HFF-Myc (cell line): ENCODE measurements at regions not wholly inside any gene's neighbourhood (a gene's known extent, or its start where the extent isn't known, plus 50 kb on each side); places are given as distances from the start of the nearest gene placed in this dataset.

Experiments used
- DNase-seq: peaks from one replicate; pipeline ENCODE4 v3.0.0-alpha.2; 2011; ENCODE audit warnings: low read depth; ENCODE audit errors: extremely low read depth
- H3K4me3 ChIP-seq: replicated peaks from 2 replicates; pipeline ENCODE4 v1.5.1; 2011; ENCODE audit warnings: low read depth, mild to moderate bottlenecking, control low read depth, low read length
- CTCF ChIP-seq: IDR thresholded peaks from 2 replicates; pipeline ENCODE4 v1.5.1; 2012; ENCODE audit warnings: mild to moderate bottlenecking, low read depth, low read length, control low read depth; ENCODE audit errors: missing control alignments

- H3K4me3 ChIP-seq: no peak overlapping the region
- no peak for DNase-seq
- TF ChIP-seq CTCF: no peak
Observed at GRCh38 chr6:169972736-169973135, 221.3 kb downstream of the ERMARD start.

- no peak for DNase-seq
- H3K4me3 ChIP-seq: no peak overlapping the region
- no peak for TF ChIP-seq CTCF
Observed at GRCh38 chr6:169972101-169972651, 220.8 kb downstream of the ERMARD start.

- TF ChIP-seq CTCF: no peak
- DNase-seq: no peak
- no peak overlapping the region for H3K4me3 ChIP-seq
Observed at GRCh38 chr6:169971081-169971861, 219.8 kb downstream of the ERMARD start.

GRCh38 chr6:169970306-169970988 is 219.0 kb downstream of the ERMARD start:
- TF ChIP-seq CTCF: no peak
- DNase-seq: no peak
- no peak overlapping the region for H3K4me3 ChIP-seq

GRCh38 chr6:169969372-169970099 is 218.1 kb downstream of the ERMARD start:
- H3K4me3 ChIP-seq: no peak overlapping the region
- TF ChIP-seq CTCF: no peak
- no peak for DNase-seq

GRCh38 chr6:169968541-169969270 is 217.3 kb downstream of the ERMARD start:
- no peak for TF ChIP-seq CTCF
- H3K4me3 ChIP-seq: no peak overlapping the region
- no peak for DNase-seq
